ENCODE measurements at regions not wholly inside any gene's neighbourhood (a gene's known extent, or its start where the extent isn't known, plus 50 kb on each side); places are given as distances from the start of the nearest gene placed in this dataset.

GRCh38 chr13:100798739-100799361, 124.3 kb upstream of the TMTC4 start (continued):
- TF ChIP-seq TAF1 (IDR thresholded peaks at IDR 0.05; ENCODE audit: low read depth, low read length), result no peak
